ENCODE measurements at regions not wholly inside any gene's neighbourhood (a gene's known extent, or its start where the extent isn't known, plus 50 kb on each side); places are given as distances from the start of the nearest gene placed in this dataset.

DNA sequence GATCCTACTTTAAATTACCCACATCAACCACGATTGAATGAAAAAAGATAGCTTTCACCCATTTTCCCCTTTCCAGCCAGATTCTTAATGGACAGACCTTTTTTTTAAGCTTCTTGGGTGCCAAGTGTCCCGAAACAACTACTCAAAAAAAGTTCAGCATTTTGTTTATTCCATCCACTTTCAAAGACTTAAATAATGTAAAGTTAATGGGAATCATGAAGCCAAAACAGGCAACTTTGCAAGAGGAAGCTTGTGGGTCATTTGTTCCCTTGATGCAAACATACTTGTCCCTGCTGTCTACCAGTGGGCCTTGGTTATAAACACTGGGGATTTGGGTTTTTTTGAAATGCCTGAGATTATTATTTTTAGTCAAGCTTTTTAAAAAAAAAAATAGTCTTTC is 414.0 kb upstream of the PSMD7 start:
- H3K4me1 ChIP-seq (ENCODE audit: insufficient read depth, low read length): no peaks in the 10 kb centered on the region
- TF ChIP-seq, protein P1, sequence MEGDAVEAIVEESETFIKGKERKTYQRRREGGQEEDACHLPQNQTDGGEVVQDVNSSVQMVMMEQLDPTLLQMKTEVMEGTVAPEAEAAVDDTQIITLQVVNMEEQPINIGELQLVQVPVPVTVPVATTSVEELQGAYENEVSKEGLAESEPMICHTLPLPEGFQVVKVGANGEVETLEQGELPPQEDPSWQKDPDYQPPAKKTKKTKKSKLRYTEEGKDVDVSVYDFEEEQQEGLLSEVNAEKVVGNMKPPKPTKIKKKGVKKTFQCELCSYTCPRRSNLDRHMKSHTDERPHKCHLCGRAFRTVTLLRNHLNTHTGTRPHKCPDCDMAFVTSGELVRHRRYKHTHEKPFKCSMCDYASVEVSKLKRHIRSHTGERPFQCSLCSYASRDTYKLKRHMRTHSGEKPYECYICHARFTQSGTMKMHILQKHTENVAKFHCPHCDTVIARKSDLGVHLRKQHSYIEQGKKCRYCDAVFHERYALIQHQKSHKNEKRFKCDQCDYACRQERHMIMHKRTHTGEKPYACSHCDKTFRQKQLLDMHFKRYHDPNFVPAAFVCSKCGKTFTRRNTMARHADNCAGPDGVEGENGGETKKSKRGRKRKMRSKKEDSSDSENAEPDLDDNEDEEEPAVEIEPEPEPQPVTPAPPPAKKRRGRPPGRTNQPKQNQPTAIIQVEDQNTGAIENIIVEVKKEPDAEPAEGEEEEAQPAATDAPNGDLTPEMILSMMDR (IDR thresholded peaks at IDR 0.05; ENCODE audit: extremely low read depth, low read depth, low read length): no peak
- H3K36me3 ChIP-seq (ENCODE audit: insufficient read depth, low read length): no peaks in the 10 kb centered on the region
- H3K4me3 ChIP-seq (ENCODE audit: insufficient read depth, low read length): no peak overlapping the region
- no peak overlapping the region for H3K27ac ChIP-seq (ENCODE audit: low read depth, low read length)
- H2AFZ ChIP-seq (ENCODE audit: low read length): no peak overlapping the region
- no peaks in the 10 kb centered on the region for H3K9me3 ChIP-seq (ENCODE audit: low read depth, low read length)
- DNase-seq (ENCODE audit: insufficient read length, low spot score, missing footprints): no peak
- H3K79me2 ChIP-seq (ENCODE audit: insufficient read depth, low read length): no peaks in the 10 kb centered on the region
- no peaks in the 10 kb centered on the region for H4K20me1 ChIP-seq (ENCODE audit: insufficient read depth, low read length)
- H3K27me3 ChIP-seq (ENCODE audit: insufficient read depth, low read length): no peaks in the 10 kb centered on the region
- no peak overlapping the region for H3K4me2 ChIP-seq (ENCODE audit: insufficient read depth, low read length)

GRCh38 chr16:73882033-73882432 is 414.6 kb upstream of the PSMD7 start:
- H3K27ac ChIP-seq (ENCODE audit: low read depth, low read length): no peak overlapping the region
- H3K79me2 ChIP-seq (ENCODE audit: insufficient read depth, low read length): no peaks in the 10 kb centered on the region
- no peak for DNase-seq (ENCODE audit: insufficient read length, low spot score, missing footprints)
- no peaks in the 10 kb centered on the region for H3K36me3 ChIP-seq (ENCODE audit: insufficient read depth, low read length)
- TF ChIP-seq, protein P1 (IDR thresholded peaks at IDR 0.05; ENCODE audit: extremely low read depth, low read depth, low read length): no peak
- H2AFZ ChIP-seq (ENCODE audit: low read length): no peak overlapping the region
- no peaks in the 10 kb centered on the region for H3K27me3 ChIP-seq (ENCODE audit: insufficient read depth, low read length)
- H4K20me1 ChIP-seq (ENCODE audit: insufficient read depth, low read length): no peaks in the 10 kb centered on the region
- no peaks in the 10 kb centered on the region for H3K4me1 ChIP-seq (ENCODE audit: insufficient read depth, low read length)
- no peak overlapping the region for H3K4me2 ChIP-seq (ENCODE audit: insufficient read depth, low read length)
- H3K9me3 ChIP-seq (ENCODE audit: low read depth, low read length): no peaks in the 10 kb centered on the region
- H3K4me3 ChIP-seq (ENCODE audit: insufficient read depth, low read length): no peak overlapping the region

DNA sequence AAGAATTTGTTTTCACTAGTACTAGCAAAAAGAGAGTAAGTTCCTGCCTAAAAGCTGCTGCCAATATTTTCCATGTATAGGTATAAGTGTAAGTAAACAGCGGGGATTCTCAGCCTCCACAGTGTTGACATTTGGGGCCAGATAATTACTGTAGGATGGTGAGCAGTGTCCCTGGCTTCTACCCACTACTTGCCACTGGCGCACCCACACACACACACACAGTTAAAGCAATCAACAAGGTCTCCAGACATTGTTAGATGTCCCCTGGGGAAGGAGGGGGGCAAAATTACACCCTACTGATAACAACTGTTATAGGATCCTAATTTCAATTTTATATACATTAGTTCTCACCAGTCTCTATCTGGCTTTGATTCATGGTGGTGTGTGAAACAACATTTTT is 417.0 kb upstream of the PSMD7 start:
- Histone ChIP-seq H2AFZ (ENCODE audit: low read length) (no peak overlapping the region), H3K27me3 (ENCODE audit: insufficient read depth, low read length) (no peaks in the 10 kb centered on the region), H3K4me3 (ENCODE audit: insufficient read depth, low read length) (no peak overlapping the region), H3K4me2 (ENCODE audit: insufficient read depth, low read length) (no peak overlapping the region), H4K20me1 (ENCODE audit: insufficient read depth, low read length) (no peaks in the 10 kb centered on the region), H3K79me2 (ENCODE audit: insufficient read depth, low read length) (no peaks in the 10 kb centered on the region), H3K9me3 (ENCODE audit: low read depth, low read length) (no peaks in the 10 kb centered on the region), H3K4me1 (ENCODE audit: insufficient read depth, low read length) (no peaks in the 10 kb centered on the region), H3K27ac (ENCODE audit: low read depth, low read length) (no peak overlapping the region), H3K36me3 (ENCODE audit: insufficient read depth, low read length) (no peaks in the 10 kb centered on the region)
- TF ChIP-seq, protein P1 (IDR thresholded peaks at IDR 0.05; ENCODE audit: extremely low read depth, low read depth, low read length): no peak
- no peak for DNase-seq (ENCODE audit: insufficient read length, low spot score, missing footprints)

GRCh38 chr16:73878611-73879010 is 418.0 kb upstream of the PSMD7 start:
- no peaks in the 10 kb centered on the region for H3K36me3 ChIP-seq (ENCODE audit: insufficient read depth, low read length)
- TF ChIP-seq, protein P1 (IDR thresholded peaks at IDR 0.05; ENCODE audit: extremely low read depth, low read depth, low read length): peak; percentile 55
- H3K4me2 ChIP-seq (ENCODE audit: insufficient read depth, low read length): no peak overlapping the region
- no peaks in the 10 kb centered on the region for H3K9me3 ChIP-seq (ENCODE audit: low read depth, low read length)
- DNase-seq (ENCODE audit: insufficient read length, low spot score, missing footprints): no peak
- no peaks in the 10 kb centered on the region for H3K79me2 ChIP-seq (ENCODE audit: insufficient read depth, low read length)
- no peak overlapping the region for H2AFZ ChIP-seq (ENCODE audit: low read length)
- no peaks in the 10 kb centered on the region for H3K4me1 ChIP-seq (ENCODE audit: insufficient read depth, low read length)
- no peaks in the 10 kb centered on the region for H4K20me1 ChIP-seq (ENCODE audit: insufficient read depth, low read length)
- no peaks in the 10 kb centered on the region for H3K27me3 ChIP-seq (ENCODE audit: insufficient read depth, low read length)
- no peak overlapping the region for H3K27ac ChIP-seq (ENCODE audit: low read depth, low read length)
- no peak overlapping the region for H3K4me3 ChIP-seq (ENCODE audit: insufficient read depth, low read length)
